Renal cortex interstitium (tissue), 11 donors: ENCODE measurements at regions not wholly inside any gene's neighbourhood (a gene's known extent, or its start where the extent isn't known, plus 50 kb on each side); places are given as distances from the start of the nearest gene placed in this dataset.
A peak's percentile ranks its signal among the peaks of the same experiment; 100 is the strongest.
"Not testable (repeated sequence)": the region's sequence is repeated elsewhere in the genome, so short reads cannot be mapped to it uniquely, and the experiment has no call there.

Experiments used
- DNase-seq, 11 donors: peaks; one replicate each; pipeline ENCODE4 v3.0.0-alpha.2; 2013; ENCODE audit warnings: low read depth in 9 of 11, low spot score in 4 of 11; ENCODE audit errors: extremely low read depth in 1 of 11

DNA sequence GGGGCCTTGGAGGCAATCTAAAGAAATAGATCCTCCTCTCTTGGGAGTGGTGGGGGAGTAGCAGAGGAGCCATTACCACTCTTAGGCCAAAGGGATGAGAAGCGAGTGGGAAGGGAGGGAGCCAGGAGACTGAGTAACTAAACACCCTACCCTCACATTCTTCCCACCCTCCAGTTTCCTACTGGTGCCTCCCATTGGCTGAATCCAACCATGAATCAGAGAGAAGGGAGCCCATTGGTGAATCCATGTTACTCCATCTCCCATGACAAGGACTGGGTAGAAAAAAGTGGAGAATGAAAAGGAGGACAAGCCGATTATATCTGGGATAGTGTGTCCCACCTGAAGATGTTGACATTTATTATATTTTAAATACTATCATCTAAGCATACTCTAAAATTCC, 76.8 kb upstream of the LHX5 start:
- no peak for DNase-seq

DNA sequence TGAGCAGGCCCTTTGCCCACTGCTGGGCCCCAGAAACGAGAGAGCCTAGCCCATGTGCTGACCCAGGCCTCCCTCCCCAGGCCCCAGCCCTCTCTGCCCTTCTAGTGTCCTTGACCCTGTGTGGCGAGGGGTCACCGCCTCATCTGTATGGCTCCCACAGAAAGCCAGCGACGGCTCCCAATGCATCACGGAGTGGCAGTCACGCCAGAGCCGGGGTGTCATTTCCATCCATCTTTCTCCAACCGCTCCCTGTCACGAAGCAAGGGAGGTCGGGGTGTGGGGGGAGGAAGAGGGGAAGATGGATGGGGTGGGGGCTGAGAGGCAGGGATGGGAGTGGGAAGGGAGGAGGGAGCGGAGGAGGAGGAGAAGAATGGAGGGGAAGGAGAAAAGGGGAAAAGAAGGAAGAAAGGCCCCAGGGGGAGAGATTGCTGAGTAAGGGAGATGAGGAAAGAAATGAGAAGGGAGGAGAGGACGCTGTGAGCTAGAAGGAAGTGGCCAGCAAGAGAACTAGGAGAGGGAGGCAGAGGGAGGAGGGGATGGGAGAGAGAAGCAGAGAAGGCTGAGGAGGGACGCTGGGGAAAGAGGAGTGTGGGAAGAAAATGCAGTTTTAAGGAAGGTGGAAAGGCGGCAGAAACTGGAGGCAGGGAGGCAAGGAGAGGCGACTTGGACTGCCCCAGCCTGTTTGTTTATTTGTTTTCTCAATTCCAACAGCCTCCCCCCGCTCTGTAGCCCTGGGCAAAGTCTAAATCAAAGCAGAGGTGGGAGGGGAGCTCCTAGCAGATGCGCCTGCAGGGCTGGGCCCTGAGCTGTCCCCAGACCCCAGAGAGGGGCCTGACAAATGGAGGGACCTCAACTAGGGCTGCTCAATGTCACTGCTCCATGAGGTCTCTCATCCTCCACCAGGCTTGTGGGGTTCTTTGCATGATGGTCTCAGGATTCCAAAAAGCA, 75.5 kb upstream of the LHX5 start:
- DNase-seq: no peak

DNA sequence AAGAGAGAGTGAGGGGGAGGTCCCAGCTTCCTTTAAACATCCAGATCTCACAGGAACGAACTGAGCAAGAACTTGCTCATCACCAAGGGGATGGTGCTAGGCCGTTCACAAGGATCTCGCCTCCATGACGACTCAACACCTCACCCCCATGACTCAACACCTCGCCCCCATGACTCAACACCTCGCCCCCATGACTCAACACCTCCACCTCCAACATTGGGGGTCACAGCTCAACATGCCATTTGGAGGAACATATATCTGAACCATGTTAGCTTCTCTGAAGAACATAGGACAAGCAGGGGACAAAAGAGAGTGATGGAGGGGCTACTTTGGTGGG, 66.0 kb upstream of the LHX5 start:
- DNase-seq: no peak

DNA sequence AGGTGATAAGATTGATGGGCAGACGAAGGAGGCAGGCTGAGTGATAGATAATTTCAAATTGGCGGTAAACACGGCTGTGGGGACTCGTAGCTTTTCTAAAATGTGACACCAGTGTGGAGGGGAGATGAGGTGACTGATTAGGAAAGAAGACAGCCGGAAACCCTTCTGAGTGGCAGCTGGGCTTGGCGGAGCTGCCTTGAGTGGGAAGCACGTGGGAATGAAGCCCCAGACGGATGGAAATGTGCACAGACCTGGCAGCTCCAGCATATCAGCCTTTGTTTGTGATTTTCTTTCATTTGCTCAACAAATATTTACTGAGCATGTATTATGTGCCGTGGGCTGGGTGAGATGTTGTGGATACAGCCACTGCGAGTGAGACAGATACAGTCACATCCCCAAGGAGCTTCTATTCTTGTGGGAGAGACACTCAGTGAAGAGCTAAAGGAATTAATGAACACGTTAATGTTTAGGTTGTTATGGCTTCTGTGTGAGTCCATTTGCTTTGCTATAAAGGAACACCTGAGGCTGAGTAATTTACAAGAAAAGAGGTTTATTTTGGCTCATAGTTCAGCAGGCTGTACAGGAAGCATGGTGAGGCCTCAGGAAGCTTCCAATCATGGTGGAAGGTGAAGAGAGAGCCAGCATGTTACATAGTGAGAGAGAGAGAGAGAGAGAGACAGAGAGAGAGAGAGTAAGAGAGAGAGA, 65.5 kb upstream of the LHX5 start:
- no peak for DNase-seq

DNA sequence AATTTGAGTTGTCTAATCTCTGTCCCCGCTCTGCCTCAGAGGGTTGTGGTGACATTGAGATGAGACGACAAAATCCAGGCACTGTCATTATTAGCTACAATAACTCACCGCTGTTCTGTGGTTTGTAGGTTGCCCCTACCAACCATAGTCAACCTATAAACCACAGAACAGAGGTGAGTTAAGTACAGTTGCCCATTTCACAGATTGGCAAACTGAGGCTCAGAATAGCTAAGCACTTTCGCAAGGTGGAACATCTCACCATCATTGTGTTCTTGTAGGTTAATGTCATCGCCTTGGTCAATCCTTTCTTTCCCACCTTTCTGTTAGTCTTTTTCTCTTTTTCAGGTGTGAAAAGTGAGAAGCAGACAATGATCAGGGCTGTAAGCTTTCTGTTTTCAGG, 63.4 kb upstream of the LHX5 start:
- DNase-seq: no peak

DNA sequence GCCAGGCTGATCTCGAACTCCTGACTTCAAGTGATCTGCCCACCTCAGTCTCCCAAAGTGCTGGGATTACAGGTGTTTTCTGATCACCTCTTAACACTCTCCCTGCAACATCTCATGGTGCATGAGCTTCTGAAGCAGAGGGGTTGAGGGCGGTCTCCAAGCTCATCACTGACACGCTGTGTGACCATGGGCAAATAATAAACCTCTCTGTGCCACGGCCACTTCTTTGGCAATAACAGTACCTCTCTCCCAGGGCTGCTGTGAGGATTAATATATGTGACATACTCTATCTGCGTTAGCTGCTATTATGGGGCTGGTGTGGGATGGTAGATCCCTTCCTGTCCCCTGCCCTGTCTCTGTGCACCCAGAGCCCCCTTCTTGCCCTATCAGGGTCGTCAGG, 62.9 kb upstream of the LHX5 start:
- no peak for DNase-seq

DNA sequence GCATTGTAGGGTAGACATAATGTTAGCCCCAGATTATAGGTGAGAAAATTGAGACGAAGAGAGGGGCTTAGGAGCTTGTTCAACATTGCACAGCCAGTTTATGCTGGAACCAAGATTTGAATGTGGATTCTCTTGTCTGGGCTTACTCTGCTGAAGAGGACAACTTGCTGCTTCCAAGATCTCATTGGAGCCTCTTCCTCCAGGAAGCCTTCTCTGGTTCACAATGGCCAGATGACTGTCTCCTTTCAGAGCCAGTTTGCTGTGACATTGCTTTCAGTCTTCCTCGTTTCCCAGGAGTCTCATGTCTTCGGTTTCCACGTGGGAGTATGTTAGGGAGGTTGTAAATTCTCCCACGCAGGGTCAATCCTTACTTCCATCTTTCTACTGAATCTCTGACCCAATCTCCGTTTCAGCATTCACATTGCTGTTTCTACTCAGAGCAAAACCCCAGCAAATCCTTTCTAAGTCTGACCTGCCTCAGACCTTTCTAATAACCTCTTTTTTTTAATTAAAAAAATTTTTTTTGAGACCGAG, 62.2 kb upstream of the LHX5 start:
- DNase-seq: peak in 6 of 11 donors; percentile 6 to 40 (median 22)

DNA sequence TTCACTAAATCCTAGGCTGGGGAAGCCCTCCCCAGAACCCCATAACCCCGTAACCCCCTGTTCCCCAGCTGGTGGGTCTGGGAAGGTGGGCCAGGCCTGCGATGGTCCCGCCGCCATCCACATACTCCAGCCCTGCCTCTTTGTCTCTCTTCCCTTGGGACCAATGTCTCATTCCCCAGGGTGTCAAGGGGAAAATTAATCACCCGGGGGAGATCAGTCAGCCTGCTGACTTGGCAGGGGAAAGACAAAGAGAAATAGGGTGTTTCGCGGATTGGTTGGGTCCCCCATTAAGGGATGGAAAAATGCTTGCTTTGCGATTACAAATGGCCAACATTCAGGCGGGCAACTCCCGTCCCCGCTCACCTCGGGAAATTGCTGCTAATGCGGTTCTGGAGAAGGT, 60.6 kb upstream of the LHX5 start:
- DNase-seq: no peak

DNA sequence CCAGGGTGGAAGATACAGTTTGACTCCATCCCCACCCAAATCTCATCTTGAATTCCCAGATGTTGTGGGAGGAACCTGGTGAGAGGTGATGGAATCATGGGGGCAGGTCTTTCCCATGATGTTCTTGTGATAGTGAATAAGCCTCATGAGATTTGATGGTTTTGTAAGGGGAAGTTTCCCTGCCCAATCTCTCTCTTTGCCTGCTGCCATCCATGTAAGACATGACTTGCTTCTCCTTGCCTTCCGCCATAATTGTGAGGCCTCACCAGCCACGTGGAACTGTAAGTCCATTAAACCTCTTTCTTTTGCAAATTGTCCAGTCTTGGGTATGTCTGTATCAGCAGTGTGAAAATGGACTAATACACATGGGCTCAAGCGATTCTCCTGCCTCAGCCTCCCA, 59.4 kb upstream of the LHX5 start:
- not testable (repeated sequence) for DNase-seq

DNA sequence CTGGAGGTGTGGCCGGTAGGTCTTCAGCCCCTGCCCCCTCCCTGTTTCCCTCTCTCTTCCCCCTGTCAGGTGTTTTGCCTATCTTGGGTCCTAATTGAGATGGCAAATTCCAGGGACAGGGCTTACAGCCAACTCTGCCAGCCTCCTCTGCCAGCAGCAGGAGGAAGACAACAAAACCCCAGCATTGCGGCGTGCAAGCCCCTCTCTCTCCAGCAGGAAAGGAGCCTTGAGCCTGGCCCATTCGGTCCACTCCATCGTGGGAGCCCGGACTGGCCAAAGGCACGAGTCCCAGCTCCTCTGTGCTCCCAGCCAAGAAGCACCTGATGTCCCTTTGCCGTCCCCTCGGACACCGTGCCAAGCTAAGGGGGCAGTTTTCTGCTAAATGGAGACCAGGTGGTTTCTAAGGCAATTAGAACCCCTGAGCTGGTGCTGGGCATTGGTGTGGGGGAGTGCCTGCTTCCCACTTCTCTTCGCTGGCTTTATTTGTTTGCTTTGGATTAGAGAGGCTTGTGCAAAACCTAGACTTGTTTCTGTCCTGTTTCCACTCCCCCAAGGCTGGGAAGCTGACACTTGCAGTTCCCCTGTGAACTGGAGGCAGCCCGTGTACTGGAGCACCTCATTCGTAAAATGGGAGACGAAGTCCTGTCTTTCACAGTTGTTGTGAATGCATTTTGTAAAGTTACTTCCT, 57.1 kb upstream of the LHX5 start:
- peak in 9 of 11 donors; percentile 10 to 53 (median 23) for DNase-seq

DNA sequence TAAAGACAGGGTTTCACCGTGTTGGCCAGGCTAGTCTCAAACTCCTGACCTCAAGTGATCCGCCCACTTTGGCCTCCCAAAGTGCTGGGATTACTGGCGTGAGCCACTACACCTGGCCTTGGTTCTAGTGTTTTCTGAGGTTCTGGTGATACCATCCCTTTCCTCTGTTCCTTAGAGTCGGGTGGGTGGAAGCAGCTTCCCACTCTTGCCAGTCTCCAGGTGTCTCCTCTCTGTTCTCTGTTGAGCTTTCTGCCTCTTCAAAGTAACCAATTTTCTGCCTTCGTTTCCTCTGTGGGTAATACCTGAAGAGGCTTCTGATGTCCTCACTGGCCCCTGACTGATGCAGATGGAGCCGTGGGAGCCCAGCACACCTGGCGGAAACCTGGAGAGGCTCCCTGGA, 53.4 kb upstream of the LHX5 start:
- no peak for DNase-seq

DNA sequence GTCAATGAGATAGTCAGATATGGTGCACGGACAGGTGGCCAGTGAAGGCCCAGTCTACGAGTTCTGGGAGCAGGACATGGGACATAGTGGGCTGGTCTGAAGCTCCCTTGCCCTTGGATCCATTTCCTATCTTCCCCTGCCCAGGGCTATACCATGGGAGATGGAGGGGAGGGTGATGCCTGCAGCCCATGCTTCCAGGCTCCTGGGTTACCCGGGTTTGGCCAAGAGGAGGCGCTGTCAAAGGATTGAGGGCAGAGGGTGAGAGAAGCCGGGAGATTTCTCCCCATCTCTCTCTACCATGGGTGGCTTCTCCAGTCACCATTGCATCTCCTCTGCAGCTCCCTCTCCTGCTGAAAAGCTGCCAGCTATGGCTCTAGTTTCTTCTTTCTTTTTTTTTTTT, 52.8 kb upstream of the LHX5 start:
- DNase-seq: no peak

DNA sequence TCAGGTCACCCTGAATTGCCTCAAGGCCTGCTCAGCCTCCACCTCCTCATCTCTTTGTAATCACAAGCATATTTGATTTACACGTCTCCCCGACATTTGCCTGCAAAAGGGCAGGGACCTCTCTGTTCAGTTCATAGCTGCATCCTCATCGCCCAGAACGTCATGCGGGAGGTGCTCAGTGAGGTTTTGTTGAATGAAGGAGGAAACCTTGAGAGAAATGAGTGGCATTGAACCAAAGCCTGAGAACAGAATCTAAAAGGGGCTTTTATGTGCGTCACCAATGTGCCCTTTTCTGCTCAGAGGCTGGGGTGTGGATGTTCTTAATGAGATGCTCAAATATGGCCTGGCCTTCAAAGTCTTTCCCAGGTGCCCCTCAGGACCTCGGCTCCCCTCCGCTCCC, 50.0 kb upstream of the LHX5 start:
- DNase-seq: no peak
